Midbrain (tissue), 1 donor: ENCODE measurements at regions not wholly inside any gene's neighbourhood (a gene's known extent, or its start where the extent isn't known, plus 50 kb on each side); places are given as distances from the start of the nearest gene placed in this dataset.
"Not testable (repeated sequence)": the region's sequence is repeated elsewhere in the genome, so short reads cannot be mapped to it uniquely, and the experiment has no call there.

Source experiments
- DNase-seq: peaks from one replicate; lab custom pipeline; 2025; lab: John Stamatoyannopoulos, UW

- no peak for DNase-seq
Observed at GRCh38 chr1:94769551-94769950, 50.6 kb upstream of the SLC44A3 start.

DNA sequence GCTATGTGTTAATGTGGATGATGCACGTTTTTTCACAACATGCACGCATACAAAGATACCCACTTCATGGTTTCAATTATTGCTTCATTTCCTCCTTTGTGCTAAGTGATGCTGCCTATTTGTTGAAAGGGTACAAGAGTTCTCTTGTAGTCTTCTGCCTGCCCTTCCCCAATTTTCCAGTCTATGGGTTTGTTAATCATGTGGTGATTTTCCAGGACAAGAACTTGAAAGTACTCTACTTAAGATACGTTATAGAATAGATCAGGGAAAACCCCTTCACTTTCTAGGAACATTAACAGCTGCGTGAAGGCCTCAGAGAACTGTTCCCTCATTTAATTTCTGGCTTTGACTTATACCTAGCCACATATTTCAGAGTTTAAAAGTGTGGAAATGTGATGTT lies 52.1 kb upstream of the SLC44A3 start:
- DNase-seq: no peak

GRCh38 chr1:94765958-94766357 lies 54.2 kb upstream of the SLC44A3 start:
- no peak for DNase-seq

DNA sequence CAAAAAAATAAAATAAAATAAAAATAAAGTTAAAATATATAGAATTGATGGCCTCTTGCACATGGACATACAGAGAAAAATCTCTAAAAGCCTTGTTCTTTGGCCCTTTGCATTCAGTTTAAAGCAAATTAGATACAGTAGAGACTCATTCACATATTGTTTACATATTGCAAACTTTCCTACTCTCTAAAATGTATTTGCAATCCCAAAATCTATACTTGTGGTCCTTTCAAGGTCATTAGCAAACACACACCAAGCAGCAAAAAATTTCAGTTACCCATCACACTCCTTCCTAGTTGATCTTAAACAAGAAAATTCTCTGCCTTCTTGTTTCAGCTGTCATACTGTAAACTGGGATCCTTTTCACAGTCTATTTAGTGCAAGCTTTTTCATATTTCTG lies 61.0 kb upstream of the SLC44A3 start:
- no peak for DNase-seq

DNA sequence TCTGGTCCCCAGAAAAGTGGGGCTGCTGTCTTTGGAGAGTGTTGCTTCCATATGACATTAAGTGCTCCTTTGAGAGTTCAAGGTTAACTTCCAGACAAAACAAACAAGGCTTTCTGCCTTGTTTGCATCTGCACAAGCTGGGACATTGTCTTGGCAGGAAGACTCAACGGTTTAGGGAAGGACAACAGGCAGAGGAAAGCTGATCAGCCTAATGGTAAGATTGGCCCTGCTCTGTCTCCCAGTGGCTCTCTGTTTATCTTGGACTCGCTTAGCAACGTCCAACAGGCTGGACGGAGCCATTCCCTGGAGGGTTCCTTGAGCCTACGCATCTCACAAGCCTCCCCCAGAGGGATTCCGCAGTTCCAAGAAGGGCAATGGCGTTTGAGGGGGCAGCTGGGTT lies 62.2 kb upstream of the SLC44A3 start:
- DNase-seq: no peak

GRCh38 chr1:94755675-94756074 lies 64.5 kb upstream of the SLC44A3 start:
- no peak for DNase-seq

DNA sequence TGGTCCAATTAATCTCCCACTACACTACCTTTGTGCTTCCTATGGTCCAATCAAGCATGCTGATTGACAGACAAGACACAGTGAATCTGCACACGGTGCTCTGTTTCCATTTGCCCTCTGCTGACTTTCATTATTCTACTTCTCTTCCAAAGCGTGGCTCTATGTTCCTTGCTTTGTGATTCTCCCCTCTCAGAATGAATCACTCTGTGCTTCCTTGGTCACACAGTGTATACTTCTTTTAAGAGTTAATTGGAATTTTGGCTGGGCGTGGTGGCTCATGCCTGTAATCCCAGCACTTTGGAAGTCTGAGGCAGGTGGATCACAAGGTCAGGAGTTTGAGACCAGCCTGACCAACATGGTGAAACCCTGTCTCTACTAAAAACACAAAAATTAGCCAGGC lies 65.1 kb upstream of the SLC44A3 start:
- DNase-seq: not testable (repeated sequence)

GRCh38 chr1:94754570-94754969 lies 65.6 kb upstream of the SLC44A3 start:
- no peak for DNase-seq

DNA sequence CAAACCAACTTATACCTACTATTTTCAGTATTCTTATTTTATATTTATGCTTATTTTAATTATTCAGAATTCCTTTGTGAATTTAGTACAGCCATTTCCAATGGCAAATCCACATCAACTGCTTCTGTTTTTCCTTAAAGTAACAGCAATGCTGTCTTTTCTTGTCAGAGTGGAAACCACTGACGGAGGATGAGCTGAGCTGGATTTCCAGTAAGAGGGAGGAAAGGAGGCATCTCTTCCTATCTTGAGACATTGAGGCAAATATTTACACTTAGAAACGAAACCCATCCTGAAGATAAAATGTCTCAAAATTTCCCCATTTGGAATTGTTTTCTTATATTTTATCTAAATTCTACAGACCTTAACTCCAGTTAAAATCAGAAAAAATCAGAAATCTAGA lies 66.1 kb upstream of the SLC44A3 start:
- no peak for DNase-seq

DNA sequence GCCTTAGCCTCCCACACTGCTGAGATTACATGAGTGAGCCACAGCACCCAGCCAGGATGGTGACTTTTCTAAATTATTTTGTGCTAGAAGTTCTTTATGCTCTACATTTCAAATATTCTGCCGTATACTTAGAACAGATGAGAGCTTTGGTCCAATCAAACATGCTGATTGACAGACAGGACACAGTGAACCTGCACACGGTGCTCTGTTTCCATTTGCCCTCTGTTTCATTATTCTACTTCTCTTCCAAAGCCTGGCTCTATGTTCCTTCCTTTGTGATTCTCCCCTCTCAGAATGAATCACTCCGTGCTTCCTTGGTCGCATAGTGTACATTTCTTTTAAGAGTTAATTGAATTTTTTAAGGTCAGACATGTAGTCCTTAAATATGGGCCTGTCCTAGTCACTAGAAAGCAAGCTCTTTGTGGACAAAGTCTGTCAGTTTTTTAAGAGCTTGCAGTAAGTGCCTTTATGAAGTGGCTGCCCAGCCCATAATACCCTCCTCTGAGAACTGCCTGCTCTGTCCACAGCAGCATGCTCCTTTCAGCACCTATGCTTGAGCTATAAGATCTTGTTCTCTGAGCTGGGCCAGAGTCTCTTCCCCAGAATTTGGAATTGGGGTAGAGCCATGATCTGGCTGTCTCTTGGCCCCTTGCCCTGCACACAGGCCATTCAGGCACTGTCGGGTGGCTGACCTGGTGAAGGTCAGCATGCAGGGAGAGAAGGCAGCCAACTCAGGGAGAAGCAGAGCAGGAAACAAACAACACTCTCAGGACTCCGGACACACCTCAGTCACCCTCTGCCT lies 66.8 kb upstream of the SLC44A3 start:
- DNase-seq: no peak

GRCh38 chr1:94751483-94751882 lies 68.7 kb upstream of the SLC44A3 start:
- DNase-seq: not testable (repeated sequence)

DNA sequence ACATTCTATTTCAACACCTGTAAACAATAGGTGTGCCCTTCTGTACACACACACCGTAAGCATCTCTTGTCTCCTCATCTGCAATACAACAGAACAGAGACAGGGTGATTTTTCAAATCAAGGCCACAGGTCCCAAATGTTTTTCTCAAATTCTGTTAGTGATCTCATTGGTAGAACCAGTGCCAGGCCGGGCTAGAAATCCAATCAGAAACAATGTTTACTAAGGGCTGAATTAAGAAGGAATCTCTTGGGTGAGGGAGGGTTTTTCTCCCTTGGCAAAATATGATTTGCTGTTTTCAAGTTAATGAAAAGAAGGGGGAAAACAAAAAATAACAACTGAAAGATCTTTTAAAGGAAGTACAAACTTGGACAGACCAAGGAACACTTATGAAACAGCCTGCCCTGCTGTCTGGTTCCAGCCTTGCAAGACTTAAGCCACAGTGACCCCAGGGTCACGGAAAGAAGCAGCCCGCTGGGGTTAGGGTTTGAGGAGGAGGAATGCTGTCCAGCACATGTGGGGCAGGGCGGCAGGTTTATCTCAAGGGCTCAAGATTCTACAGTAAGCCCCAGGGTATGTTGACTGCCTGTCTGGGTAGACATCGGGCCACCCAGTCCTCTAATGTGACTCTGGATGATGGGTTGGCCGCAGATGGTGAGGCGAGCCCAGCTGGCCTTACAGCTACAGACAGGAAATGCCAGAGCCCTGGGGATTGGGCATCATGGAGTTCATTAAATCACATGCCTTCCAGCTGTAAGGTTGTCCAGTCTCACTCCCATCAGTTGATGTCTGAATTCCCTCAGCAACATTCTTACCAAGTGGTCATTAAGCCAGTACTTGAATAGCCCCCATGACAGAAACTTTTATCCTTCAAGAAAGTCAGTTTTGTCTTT lies 73.3 kb upstream of the SLC44A3 start:
- DNase-seq: no peak

GRCh38 chr1:94745742-94746141 lies 74.4 kb upstream of the SLC44A3 start:
- no peak for DNase-seq

DNA sequence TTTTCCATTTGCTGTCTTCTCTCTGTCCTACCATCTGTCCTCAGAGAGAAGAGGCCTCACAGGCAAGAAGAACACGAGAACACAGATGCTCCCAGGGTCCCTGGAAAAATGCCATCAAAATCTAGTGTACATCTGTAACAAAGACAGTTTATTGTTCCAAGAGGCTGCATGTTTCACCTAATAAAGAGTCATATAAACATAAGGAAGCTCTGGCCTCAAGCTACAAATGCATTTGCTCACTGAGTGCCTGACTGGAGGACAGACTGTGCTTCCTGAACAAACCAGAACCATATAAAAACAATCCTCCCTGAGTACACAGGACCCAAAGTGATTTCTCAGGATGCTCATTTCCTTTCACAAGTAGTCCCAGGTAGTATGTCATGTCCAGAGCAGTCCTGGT lies 76.3 kb upstream of the SLC44A3 start:
- DNase-seq: peak; percentile 15

DNA sequence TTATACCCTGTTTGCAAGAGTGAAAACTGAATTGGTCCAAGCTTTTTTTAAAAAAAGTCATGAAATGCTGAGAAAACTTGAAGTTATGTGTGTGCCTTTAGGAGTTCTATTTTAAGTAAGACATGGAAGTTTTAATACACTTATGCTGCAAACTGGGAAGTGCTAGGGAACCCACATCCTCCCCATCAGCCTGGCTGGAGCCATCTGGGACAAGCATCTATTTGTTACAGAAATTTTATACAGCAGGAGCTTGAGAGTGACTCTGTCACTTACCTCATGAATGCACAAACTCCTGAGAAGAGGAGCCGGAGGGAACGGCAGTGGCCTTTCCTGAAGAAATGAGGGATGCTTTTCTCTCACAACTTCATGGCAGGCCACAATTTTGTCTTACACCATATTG lies 78.2 kb upstream of the SLC44A3 start:
- no peak for DNase-seq

DNA sequence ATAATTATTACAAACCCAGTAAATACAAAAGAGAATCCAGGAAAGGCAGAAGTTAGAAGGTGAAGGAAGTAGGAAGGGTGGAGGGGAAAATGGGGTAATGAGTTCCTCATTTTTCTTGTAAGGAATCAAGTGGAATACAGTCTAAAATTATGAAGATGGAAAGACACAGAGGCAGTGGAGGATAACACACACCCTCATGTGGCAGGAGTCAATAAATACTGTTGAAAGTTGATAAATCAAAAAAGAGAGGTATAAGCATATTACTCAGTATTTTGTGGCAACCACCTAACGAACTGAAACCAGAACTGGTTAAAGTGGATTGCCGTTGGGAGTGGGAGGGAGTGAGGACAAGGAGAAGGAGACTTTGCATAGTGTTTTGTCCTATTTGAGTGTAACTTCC lies 78.6 kb upstream of the SLC44A3 start:
- no peak for DNase-seq

GRCh38 chr1:94739521-94740061 lies 80.6 kb upstream of the SLC44A3 start:
- DNase-seq: no peak

- DNase-seq: no peak
Observed at GRCh38 chr1:94738371-94738770, 81.8 kb upstream of the SLC44A3 start.

DNA sequence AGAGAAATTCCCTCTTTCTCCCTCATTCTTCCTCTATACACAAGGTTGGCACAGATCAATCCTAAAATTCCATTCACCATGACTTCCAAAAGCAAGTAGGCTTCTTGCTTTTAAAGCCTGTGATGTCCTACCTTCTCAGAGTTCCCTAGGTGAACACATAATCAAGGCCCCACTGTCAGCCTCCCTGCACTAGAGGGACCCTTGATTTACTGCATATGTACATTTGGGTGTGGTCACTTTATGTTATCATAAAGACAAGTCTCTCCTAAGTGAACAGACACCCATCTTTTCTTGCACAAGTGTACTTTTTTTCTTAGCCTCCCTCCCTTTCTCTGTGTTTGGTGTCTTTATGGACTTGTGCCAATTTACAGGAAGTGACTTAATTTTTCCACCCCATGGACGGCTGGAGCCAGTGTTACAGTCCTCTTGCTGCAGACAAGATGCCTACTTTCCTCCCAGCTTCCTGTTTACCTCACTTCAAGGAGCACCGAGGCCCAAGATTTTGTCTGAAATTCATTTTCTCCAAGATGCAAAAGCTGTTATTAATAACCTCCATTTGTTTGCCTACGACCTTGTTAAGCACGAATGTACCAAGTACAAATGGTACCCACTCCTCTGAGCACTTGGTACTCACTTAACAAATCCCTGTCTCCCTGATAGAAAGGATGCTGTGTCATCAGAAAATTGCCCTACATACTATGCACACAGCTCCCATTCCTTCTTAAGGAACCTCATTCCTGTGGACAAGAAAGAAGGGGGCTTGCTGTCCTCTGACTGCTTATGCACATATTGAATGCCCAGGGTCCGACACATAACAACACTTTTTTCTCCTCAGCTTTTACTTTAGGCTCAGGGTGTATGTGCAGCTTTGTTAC lies 82.8 kb upstream of the SLC44A3 start:
- no peak for DNase-seq

DNA sequence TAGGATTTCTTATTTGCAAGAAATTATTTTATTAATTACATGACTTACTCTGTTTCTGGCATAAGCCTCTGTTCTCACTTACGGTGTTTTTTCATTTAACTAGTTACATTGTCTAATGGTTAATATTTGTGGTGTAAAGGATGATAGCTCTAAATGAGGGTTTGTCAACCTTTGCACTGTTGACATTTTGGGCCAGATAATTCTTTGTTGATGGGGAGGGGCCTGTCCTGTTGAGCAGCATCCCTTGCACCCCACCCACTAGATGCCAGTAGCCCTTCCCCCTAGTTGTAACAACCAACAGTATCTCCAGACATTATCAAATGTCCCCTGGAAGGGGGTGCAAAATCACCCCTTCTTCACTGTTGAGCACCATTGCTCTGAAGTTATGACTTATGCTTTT lies 83.6 kb upstream of the SLC44A3 start:
- DNase-seq: no peak

DNA sequence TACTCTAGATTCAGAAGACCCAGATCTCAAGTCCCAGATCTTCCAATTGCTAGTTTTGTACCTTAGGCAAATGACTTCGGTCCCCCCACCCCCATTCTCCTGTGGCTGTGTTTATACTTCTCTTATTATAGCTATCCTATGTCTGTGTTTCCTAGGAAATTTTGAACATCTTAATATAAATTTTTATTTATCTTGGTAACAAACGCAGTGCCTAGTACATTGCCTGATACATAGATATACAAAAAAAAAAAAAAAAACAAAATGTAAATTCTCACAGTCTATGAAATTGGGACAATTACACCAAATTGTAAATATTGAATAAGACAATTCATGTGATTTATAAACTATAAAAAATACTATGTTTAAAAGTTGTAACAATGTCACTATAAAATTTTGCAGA lies 84.1 kb upstream of the SLC44A3 start:
- DNase-seq: no peak
